SU-DHL-6 (cell line): ENCODE measurements at regions not wholly inside any gene's neighbourhood (a gene's known extent, or its start where the extent isn't known, plus 50 kb on each side); places are given as distances from the start of the nearest gene placed in this dataset.

Experiments
- H2AFZ ChIP-seq: fragments of 200-600 bp; sonication (generic); 2 replicates; pipeline ENCODE4 v1.6.1; 2014; ENCODE audit warnings: low read depth, mild to moderate bottlenecking, moderate library complexity, mixed read lengths, antibody characterized with exemption, low read length; ENCODE audit not compliant: severe bottlenecking
- H3F3A ChIP-seq: fragments of 200-600 bp; shearing (Covaris generic); 2 replicates; pipeline ENCODE4 v1.6.0; 2016; ENCODE audit warnings: antibody characterized with exemption, mild to moderate bottlenecking; ENCODE audit not compliant: insufficient read depth
- H3K27ac ChIP-seq: fragments of 200-600 bp; sonication (generic); 2 replicates; pipeline ENCODE4 v1.5.1; 2016; ENCODE audit warnings: low read depth, mild to moderate bottlenecking, low read length, moderate library complexity, mixed read lengths
- H3K27me3 ChIP-seq: fragments of 200-600 bp; sonication (generic), shearing (Covaris generic); 2 replicates; pipeline ENCODE4 v1.6.0; 2014; ENCODE audit warnings: mild to moderate bottlenecking, low read length
- H3K36me3 ChIP-seq: fragments of 200-600 bp; sonication (generic); 2 replicates; pipeline ENCODE4 v1.6.1; 2014; ENCODE audit warnings: mild to moderate bottlenecking, low read length, mixed read lengths
- H3K4me2 ChIP-seq: fragments of 300-600, 200-600 bp; shearing (Covaris generic), sonication (generic); 2 replicates; pipeline ENCODE4 v1.6.0; 2014; ENCODE audit warnings: low read length, low read depth, mild to moderate bottlenecking; ENCODE audit not compliant: poor library complexity, severe bottlenecking
- H3K4me3 ChIP-seq: fragments of 200-600 bp; sonication (generic); 2 replicates; pipeline ENCODE4 v1.5.1; 2014; ENCODE audit warnings: antibody characterized with exemption, low read length, mild to moderate bottlenecking, mixed read lengths; ENCODE audit not compliant: insufficient read depth, poor library complexity, severe bottlenecking
- H3K79me2 ChIP-seq: fragments of 200-600 bp; sonication (generic); 2 replicates; pipeline ENCODE4 v1.6.1; 2014; ENCODE audit warnings: mild to moderate bottlenecking, low read length, moderate library complexity; ENCODE audit not compliant: insufficient read depth
- H3K9ac ChIP-seq: fragments of 200-600 bp; sonication (generic); 2 replicates; pipeline ENCODE4 v1.7.0; 2014; ENCODE audit warnings: mild to moderate bottlenecking, low read length
- H3K9me2 ChIP-seq: fragments of 200-600 bp; sonication (generic); replicated peaks from 2 replicates; pipeline ENCODE4 v1.6.1; 2014; ENCODE audit warnings: low read length; ENCODE audit not compliant: insufficient read depth
- H3K9me3 ChIP-seq: fragments of 200-600 bp; sonication (generic); 2 replicates; pipeline ENCODE4 v1.6.1; 2014; ENCODE audit warnings: low read length, mixed read lengths; ENCODE audit not compliant: insufficient read depth
- H4K20me1 ChIP-seq: fragments of 200-600 bp; sonication (generic); 2 replicates; pipeline ENCODE4 v1.6.1; 2014; ENCODE audit warnings: low read depth, mild to moderate bottlenecking, antibody characterized with exemption, low read length, moderate library complexity, mixed read lengths
- EZH2phosphoT487 ChIP-seq: fragments of 200-600 bp; sonication (generic), shearing (Covaris generic); conservative IDR thresholded peaks from 2 replicates; pipeline ENCODE4 v1.6.1; 2018; ENCODE audit warnings: mild to moderate bottlenecking, antibody characterized with exemption, low read length, moderate library complexity, mixed read lengths
- TF ChIP-seq, protein P1 (sequence below): fragments of 200-600 bp; sonication (generic); IDR thresholded peaks from one replicate; pipeline ENCODE4 v1.5.1; 2017; ENCODE audit warnings: antibody characterized with exemption, mild to moderate bottlenecking, low read length, moderate library complexity; ENCODE audit not compliant: insufficient read depth, poor library complexity, severe bottlenecking

GRCh38 chr5:82563745-82564144 lies 285.6 kb upstream of the RPS23 start:
- Histone ChIP-seq H3K9ac (no peak overlapping the region), H3K27me3 (no peaks in the 10 kb centered on the region), H3K36me3 (no peaks in the 10 kb centered on the region), H3F3A (no peaks in the 10 kb centered on the region), H3K27ac (no peak overlapping the region), H2AFZ (no peak overlapping the region), H3K9me2 (no peaks in the 10 kb centered on the region), H3K4me3 (no peak overlapping the region), H3K4me2 (no peak overlapping the region), H3K79me2 (no peaks in the 10 kb centered on the region), H3K9me3 (no peaks in the 10 kb centered on the region), H4K20me1 (no peaks in the 10 kb centered on the region)
- TF ChIP-seq, protein P1, sequence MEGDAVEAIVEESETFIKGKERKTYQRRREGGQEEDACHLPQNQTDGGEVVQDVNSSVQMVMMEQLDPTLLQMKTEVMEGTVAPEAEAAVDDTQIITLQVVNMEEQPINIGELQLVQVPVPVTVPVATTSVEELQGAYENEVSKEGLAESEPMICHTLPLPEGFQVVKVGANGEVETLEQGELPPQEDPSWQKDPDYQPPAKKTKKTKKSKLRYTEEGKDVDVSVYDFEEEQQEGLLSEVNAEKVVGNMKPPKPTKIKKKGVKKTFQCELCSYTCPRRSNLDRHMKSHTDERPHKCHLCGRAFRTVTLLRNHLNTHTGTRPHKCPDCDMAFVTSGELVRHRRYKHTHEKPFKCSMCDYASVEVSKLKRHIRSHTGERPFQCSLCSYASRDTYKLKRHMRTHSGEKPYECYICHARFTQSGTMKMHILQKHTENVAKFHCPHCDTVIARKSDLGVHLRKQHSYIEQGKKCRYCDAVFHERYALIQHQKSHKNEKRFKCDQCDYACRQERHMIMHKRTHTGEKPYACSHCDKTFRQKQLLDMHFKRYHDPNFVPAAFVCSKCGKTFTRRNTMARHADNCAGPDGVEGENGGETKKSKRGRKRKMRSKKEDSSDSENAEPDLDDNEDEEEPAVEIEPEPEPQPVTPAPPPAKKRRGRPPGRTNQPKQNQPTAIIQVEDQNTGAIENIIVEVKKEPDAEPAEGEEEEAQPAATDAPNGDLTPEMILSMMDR: no peak
- no peak for TF ChIP-seq EZH2phosphoT487

GRCh38 chr5:82562696-82563240 lies 284.6 kb upstream of the RPS23 start:
- no peaks in the 10 kb centered on the region for H3K36me3 ChIP-seq
- no peaks in the 10 kb centered on the region for H3K9me3 ChIP-seq
- H3K9me2 ChIP-seq: no peaks in the 10 kb centered on the region
- H3K27ac ChIP-seq: no peak overlapping the region
- H3K9ac ChIP-seq: no peak overlapping the region
- TF ChIP-seq EZH2phosphoT487: no peak
- TF ChIP-seq, protein P1: no peak
- H3K79me2 ChIP-seq: no peaks in the 10 kb centered on the region
- no peaks in the 10 kb centered on the region for H3F3A ChIP-seq
- H2AFZ ChIP-seq: no peak overlapping the region
- H3K4me2 ChIP-seq: no peak overlapping the region
- H3K4me3 ChIP-seq: no peak overlapping the region
- no peaks in the 10 kb centered on the region for H3K27me3 ChIP-seq
- no peaks in the 10 kb centered on the region for H4K20me1 ChIP-seq

DNA sequence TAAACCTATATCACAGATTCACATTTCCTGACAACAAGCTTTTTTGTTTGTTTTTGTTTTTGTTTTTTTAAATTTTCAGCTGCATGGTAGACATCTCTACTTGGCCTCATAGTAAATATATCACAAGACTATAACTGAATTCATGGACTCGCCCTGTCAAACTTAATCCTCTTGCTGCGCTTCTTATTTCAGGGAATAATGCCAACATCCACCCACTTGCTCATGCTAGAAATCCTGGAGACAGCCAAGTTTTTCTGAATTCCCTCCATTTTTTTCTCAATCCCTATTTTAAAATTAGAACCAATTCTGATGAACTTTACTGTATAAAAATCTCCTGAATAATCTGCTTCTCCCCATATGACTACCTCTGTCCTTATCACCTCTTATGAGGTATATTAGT lies 283.6 kb upstream of the RPS23 start:
- Histone ChIP-seq H3K79me2 (no peaks in the 10 kb centered on the region), H3K4me2 (no peak overlapping the region), H3K27ac (no peak overlapping the region), H3K9me3 (no peaks in the 10 kb centered on the region), H4K20me1 (no peaks in the 10 kb centered on the region), H3K9ac (no peak overlapping the region), H3K36me3 (no peaks in the 10 kb centered on the region), H3K27me3 (no peaks in the 10 kb centered on the region), H3K9me2 (no peaks in the 10 kb centered on the region), H2AFZ (no peak overlapping the region), H3F3A (no peaks in the 10 kb centered on the region), H3K4me3 (no peak overlapping the region)
- TF ChIP-seq, protein P1: no peak
- no peak for TF ChIP-seq EZH2phosphoT487
